ENCODE measurements at regions not wholly inside any gene's neighbourhood (a gene's known extent, or its start where the extent isn't known, plus 50 kb on each side); places are given as distances from the start of the nearest gene placed in this dataset.

- H4K5ac ChIP-seq (ENCODE audit: low read depth, low read length): no peak overlapping the region
- DNase-seq (no peak), ATAC-seq (ENCODE audit: low read depth) (no peak)
- no peak overlapping the region for H2BK120ac ChIP-seq (ENCODE audit: low read depth, low read length)
- dilution Hi-C loops (cut with HindIII; ENCODE audit: low sequenced_read_pairs, unreplicated experiment): no loop called here
- no peak overlapping the region for H3K9ac ChIP-seq (ENCODE audit: low read depth, low read length)
- no peak overlapping the region for H4K8ac ChIP-seq (ENCODE audit: low read depth in 2 of 2, low read length in 2 of 2)
- H3K36me3 ChIP-seq (ENCODE audit: control insufficient read depth, insufficient read depth, low read length): no peaks in the 10 kb centered on the region
- H3K4me3 ChIP-seq (ENCODE audit: insufficient read depth, low read depth, low read length): no peak overlapping the region
- intact Hi-C loops (cut with micrococcal nuclease): no loop called here
- H3K56ac ChIP-seq (ENCODE audit: extremely low read depth, insufficient read depth, low read length): no peak overlapping the region
- no peaks in the 10 kb centered on the region for H4K20me1 ChIP-seq (ENCODE audit: insufficient read depth, low read length)
- no peak overlapping the region for H3K4ac ChIP-seq (ENCODE audit: low read depth, low read length)
- no peak overlapping the region for H2BK20ac ChIP-seq (ENCODE audit: low read depth, low read length)
- H2BK15ac ChIP-seq (ENCODE audit: low read depth, low read length): no peak overlapping the region
- H3K79me1 ChIP-seq (ENCODE audit: low read depth in 1 of 2, low read length in 2 of 2): no peaks in the 10 kb centered on the region
- ChIA-PET CTCF (no interaction called here), POLR2A (ENCODE audit: unreplicated experiment) (no interaction called here)
- H3K23ac ChIP-seq (ENCODE audit: low read depth, low read length): no peak overlapping the region
- in situ Hi-C loops (cut with MboI; ENCODE audit: low sequenced_read_pairs): no loop called here
- TF ChIP-seq MAFK (IDR thresholded peaks at IDR 0.05; ENCODE audit: low read depth, low read length): no peak
- no peak for TF ChIP-seq POLR2A (IDR thresholded peaks at IDR 0.05; ENCODE audit: low read depth, low read length)
- TF ChIP-seq ELK1 (IDR thresholded peaks at IDR 0.05; ENCODE audit: borderline replicate concordance, low read depth, low read length): no peak
- no peak for TF ChIP-seq SMC3 (IDR thresholded peaks at IDR 0.05; ENCODE audit: low read depth, low read length)
- TF ChIP-seq RFX5 (IDR thresholded peaks at IDR 0.05; ENCODE audit: low read depth, low read length): no peak
- TF ChIP-seq RCOR1 (IDR thresholded peaks at IDR 0.05; ENCODE audit: insufficient replicate concordance, low read length): no peak
- no peak for TF ChIP-seq NFE2L2 (IDR thresholded peaks at IDR 0.05; ENCODE audit: low read depth, low read length)
- TF ChIP-seq CEBPB (IDR thresholded peaks at IDR 0.05; ENCODE audit: low read depth, low read length): no peak
- TF ChIP-seq MAZ (IDR thresholded peaks at IDR 0.05; ENCODE audit: borderline replicate concordance, low read depth, low read length): no peak
- no peak for TF ChIP-seq BHLHE40 (IDR thresholded peaks at IDR 0.05; ENCODE audit: low read depth, low read length)
- no peak for TF ChIP-seq RAD21 (IDR thresholded peaks at IDR 0.05; ENCODE audit: low read length)
- TF ChIP-seq CHD1 (IDR thresholded peaks at IDR 0.05; ENCODE audit: low read depth, low read length): no peak
- TF ChIP-seq MXI1 (IDR thresholded peaks at IDR 0.05; ENCODE audit: borderline replicate concordance, low read depth, low read length): no peak
- no peak for TF ChIP-seq CTCF (conservative IDR thresholded peaks at IDR 0.05; ENCODE audit: low read depth, low read length)
- no peak for TF ChIP-seq USF2 (IDR thresholded peaks at IDR 0.05; ENCODE audit: low read depth, low read length)
- no peak for TF ChIP-seq FOS (IDR thresholded peaks at IDR 0.05; ENCODE audit: low read depth, low read length)
- no peak overlapping the region for H3K14ac ChIP-seq (replicated peaks; ENCODE audit: low read depth, low read length)
- no peak overlapping the region for H2BK5ac ChIP-seq (ENCODE audit: low read depth, low read length, poor library complexity, severe bottlenecking)
- H3K4me1 ChIP-seq (ENCODE audit: control insufficient read depth, insufficient read depth, low read length): no peaks in the 10 kb centered on the region
- H3K9me1 ChIP-seq (ENCODE audit: insufficient read depth, low read length): no peaks in the 10 kb centered on the region
- no peak overlapping the region for H2AK5ac ChIP-seq (ENCODE audit: low read depth, low read length)
- 44% methylated on average over 2 of the region's 3 CpGs; no CpG with 5 or more reads in 1 of the 2 experiments for WGBS, 2 experiments (ENCODE audit: extremely low coverage in 2 of 2, insufficient read length in 1 of 2)
- H3K27me3 ChIP-seq (ENCODE audit: control insufficient read depth, insufficient read depth, low read length): no peaks in the 10 kb centered on the region
- no TSS peak for BruUV-seq (replicated peaks)
- H3K27ac ChIP-seq (ENCODE audit: insufficient read depth, low read length): no peak overlapping the region
- H2AFZ ChIP-seq (replicated peaks; ENCODE audit: low read length, poor library complexity): no peak overlapping the region
- no peak overlapping the region for H3K18ac ChIP-seq (ENCODE audit: low read depth, low read length)
- H3K4me2 ChIP-seq (ENCODE audit: low read depth, low read length): no peak overlapping the region
- H3K9me3 ChIP-seq (ENCODE audit: control insufficient read depth, insufficient read depth, low read length): peaks cover 15% of the 10 kb centered on the region
- H4K91ac ChIP-seq (ENCODE audit: insufficient read depth, low read depth, low read length): no peak overlapping the region
- H2AK9ac ChIP-seq (replicated peaks; ENCODE audit: low read depth, low read length, poor library complexity): no peak overlapping the region
Measured at GRCh38 chr20:30503992-30504570, 753.4 kb upstream of the DEFB115 start.
